Uterus (tissue), 2 donors: ENCODE measurements at regions not wholly inside any gene's neighbourhood (a gene's known extent, or its start where the extent isn't known, plus 50 kb on each side); places are given as distances from the start of the nearest gene placed in this dataset.

Source experiments
- POLR2A ChIP-seq, 2 donors: fragments of 450-650 bp; IDR thresholded peaks; one replicate each; pipeline ENCODE4 v1.6.1; 2016; ENCODE audit warnings: antibody characterized with exemption in 2 of 2, mild to moderate bottlenecking in 1 of 2, moderate library complexity in 1 of 2
- TF ChIP-seq, protein P1 (sequence below), 4 experiments: fragments of 200-600 bp in 2 of 4; fragments of 450-650 bp in 2 of 4; sonication (generic) in 2 of 4; IDR thresholded peaks; one replicate each; pipeline ENCODE4 v1.5.1; 2016 to 2019; ENCODE audit warnings: antibody characterized with exemption in 4 of 4, mild to moderate bottlenecking in 2 of 4, moderate library complexity in 1 of 4

DNA sequence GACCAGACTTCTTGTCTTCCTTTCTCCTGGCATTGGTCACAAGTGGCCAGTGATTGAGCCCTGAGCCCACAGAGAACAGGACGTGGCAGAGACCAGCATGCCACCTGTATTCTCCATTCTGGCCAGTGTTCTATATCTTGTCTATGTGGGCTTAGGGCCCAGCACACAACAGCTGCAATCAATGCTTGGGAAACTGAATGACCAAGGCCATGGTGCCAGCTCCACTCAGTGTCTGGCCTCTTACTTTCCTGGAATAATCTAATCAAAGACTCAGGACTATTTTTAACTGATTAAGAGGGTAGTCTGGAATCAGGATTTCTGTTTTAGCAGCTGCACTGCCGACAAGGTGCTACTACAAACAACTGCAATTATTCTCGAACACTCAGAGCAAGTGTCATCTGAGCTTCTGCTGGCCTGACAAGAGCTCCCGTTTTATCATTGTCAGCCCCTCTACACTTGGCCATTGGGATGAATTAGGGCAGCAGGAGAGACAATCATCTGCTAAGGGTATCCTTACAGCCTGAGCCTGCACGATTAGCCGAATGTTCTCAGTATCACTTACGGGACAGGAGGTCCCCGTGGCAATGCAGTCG, 74.4 kb upstream of the GRIK3 start:
- TF ChIP-seq POLR2A (IDR thresholded peaks at IDR 0.05): no peak
- TF ChIP-seq, protein P1, sequence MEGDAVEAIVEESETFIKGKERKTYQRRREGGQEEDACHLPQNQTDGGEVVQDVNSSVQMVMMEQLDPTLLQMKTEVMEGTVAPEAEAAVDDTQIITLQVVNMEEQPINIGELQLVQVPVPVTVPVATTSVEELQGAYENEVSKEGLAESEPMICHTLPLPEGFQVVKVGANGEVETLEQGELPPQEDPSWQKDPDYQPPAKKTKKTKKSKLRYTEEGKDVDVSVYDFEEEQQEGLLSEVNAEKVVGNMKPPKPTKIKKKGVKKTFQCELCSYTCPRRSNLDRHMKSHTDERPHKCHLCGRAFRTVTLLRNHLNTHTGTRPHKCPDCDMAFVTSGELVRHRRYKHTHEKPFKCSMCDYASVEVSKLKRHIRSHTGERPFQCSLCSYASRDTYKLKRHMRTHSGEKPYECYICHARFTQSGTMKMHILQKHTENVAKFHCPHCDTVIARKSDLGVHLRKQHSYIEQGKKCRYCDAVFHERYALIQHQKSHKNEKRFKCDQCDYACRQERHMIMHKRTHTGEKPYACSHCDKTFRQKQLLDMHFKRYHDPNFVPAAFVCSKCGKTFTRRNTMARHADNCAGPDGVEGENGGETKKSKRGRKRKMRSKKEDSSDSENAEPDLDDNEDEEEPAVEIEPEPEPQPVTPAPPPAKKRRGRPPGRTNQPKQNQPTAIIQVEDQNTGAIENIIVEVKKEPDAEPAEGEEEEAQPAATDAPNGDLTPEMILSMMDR (IDR thresholded peaks at IDR 0.05): no peak
